H1 (cell line): ENCODE measurements at regions not wholly inside any gene's neighbourhood (a gene's known extent, or its start where the extent isn't known, plus 50 kb on each side); places are given as distances from the start of the nearest gene placed in this dataset.

Source experiments
- CTCF ChIA-PET: fragments of 300-600 bp; sonication (Branson Sonifier 250); formaldehyde crosslinking; loops from one replicate; lab custom pipeline; 2021; ENCODE audit not compliant: partially characterized antibody; lab: Charles Lee
- POLR2A ChIA-PET: fragments of 300-600 bp; sonication (Branson Sonifier 250); formaldehyde crosslinking; loops from one replicate; lab custom pipeline; 2021; ENCODE audit warnings: inconsistent platforms; ENCODE audit not compliant: partially characterized antibody; lab: Charles Lee
- DNase-seq, 2 experiments: peaks; one replicate each; pipeline versions ENCODE4 v3.0.0 to v3.0.0-alpha.2; 2010 to 2022; ENCODE audit warnings: low spot score in 2 of 2, low read depth in 1 of 2, mixed read lengths in 1 of 2
- FAIRE-seq: peaks from 2 replicates; lab custom pipeline; 2011; peaks lifted over from hg19 to GRCh38; lab: Jason Lieb, UNC
- H2AFZ ChIP-seq: 2 replicates; pipeline ENCODE4 v1.8.1; 2012; ENCODE audit warnings: low read length, inconsistent platforms
- H2AK5ac ChIP-seq: 2 replicates; pipeline ENCODE4 v1.6.1; 2013; ENCODE audit warnings: low read depth, low read length
- H2BK120ac ChIP-seq: replicated peaks from 2 replicates; pipeline ENCODE3; 2013; ENCODE audit warnings: low read depth, low read length, inconsistent platforms
- H2BK12ac ChIP-seq: 2 replicates; pipeline ENCODE4 v1.6.1; 2013; ENCODE audit warnings: low read depth, low read length
- H2BK15ac ChIP-seq: 2 replicates; pipeline ENCODE4 v1.6.1; 2013; ENCODE audit warnings: low read length
- H2BK20ac ChIP-seq: 2 replicates; pipeline ENCODE4 v1.6.1; 2013; ENCODE audit warnings: low read length
- H2BK5ac ChIP-seq: 2 replicates; pipeline ENCODE4 v1.6.1; 2013; ENCODE audit warnings: low read depth, low read length
- H3K14ac ChIP-seq: 2 replicates; pipeline ENCODE4 v1.6.1; 2013; ENCODE audit warnings: inconsistent platforms; ENCODE audit not compliant: insufficient read length
- H3K18ac ChIP-seq: 2 replicates; pipeline ENCODE4 v1.6.1; 2013; ENCODE audit warnings: low read length; ENCODE audit errors: extremely low read depth
- H3K23ac ChIP-seq: 2 replicates; pipeline ENCODE4 v1.6.1; 2013; ENCODE audit warnings: inconsistent platforms; ENCODE audit not compliant: insufficient read length
- H3K23me2 ChIP-seq: 2 replicates; pipeline ENCODE4 v1.6.1; 2013; ENCODE audit warnings: low read depth, low read length
- H3K27ac ChIP-seq: 2 replicates; pipeline ENCODE4 v1.6.1; 2011; ENCODE audit warnings: low read depth, low read length, inconsistent platforms
- H3K27me3 ChIP-seq, 4 experiments: replicated peaks in 1 of 4; 1 replicate in 1 of 4; 2 replicates in 3 of 4; pipeline versions ENCODE4 v1.6.1 to v1.8.1; 2011 to 2013; ENCODE audit warnings: low read length in 3 of 4, mild to moderate bottlenecking in 3 of 4, inconsistent platforms in 2 of 4, mixed read lengths in 2 of 4, moderate library complexity in 1 of 4; ENCODE audit not compliant: control insufficient read depth in 3 of 4, insufficient read depth in 3 of 4; ENCODE audit errors: extremely low read depth in 1 of 4
- H3K36me3 ChIP-seq, 4 experiments: 2 replicates each; pipeline versions ENCODE4 v1.6.1 to v1.8.1; 2011 to 2013; ENCODE audit warnings: mild to moderate bottlenecking in 4 of 4, low read length in 3 of 4, moderate library complexity in 2 of 4, control low read depth in 1 of 4, inconsistent platforms in 1 of 4; ENCODE audit not compliant: insufficient read depth in 4 of 4, control insufficient read depth in 2 of 4
- H3K4ac ChIP-seq: replicated peaks from 2 replicates; pipeline ENCODE3; 2013; ENCODE audit warnings: low read length, low read depth, mixed read lengths, inconsistent platforms; ENCODE audit not compliant: insufficient read length
- H3K4me1 ChIP-seq, 4 experiments: replicated peaks in 1 of 4; 1 replicate in 1 of 4; 2 replicates in 3 of 4; pipeline versions ENCODE4 v1.6.1 to v1.8.1; 2011 to 2013; ENCODE audit warnings: low read length in 3 of 4, inconsistent platforms in 2 of 4, mixed read lengths in 1 of 4; ENCODE audit not compliant: insufficient read depth in 4 of 4, control insufficient read depth in 3 of 4
- H3K4me2 ChIP-seq, 2 experiments: 2 replicates each; pipeline versions ENCODE4 v1.6.1 to v1.8.1; 2011 to 2013; ENCODE audit warnings: low read depth in 2 of 2, low read length in 2 of 2, control low read depth in 1 of 2, inconsistent platforms in 1 of 2, mild to moderate bottlenecking in 1 of 2; ENCODE audit not compliant: insufficient read depth in 1 of 2
- H3K4me3 ChIP-seq, 4 experiments: fragments of 200-600, 300-600 bp in 1 of 4; sonication (generic), shearing (Covaris generic), sonication (Bioruptor Twin) in 1 of 4; 2 replicates each; pipeline versions ENCODE4 v1.5.1 to v1.8.1; 2011 to 2016; ENCODE audit warnings: low read length in 4 of 4, low read depth in 3 of 4, control low read depth in 2 of 4, inconsistent platforms in 2 of 4, mild to moderate bottlenecking in 2 of 4, mixed read lengths in 1 of 4, moderate library complexity in 1 of 4; ENCODE audit not compliant: insufficient read depth in 2 of 4; ENCODE audit errors: extremely low read depth in 1 of 4
- H3K56ac ChIP-seq: replicated peaks from 2 replicates; pipeline ENCODE3; 2013; ENCODE audit warnings: low read depth, mild to moderate bottlenecking, mixed read lengths, low read length, inconsistent platforms; ENCODE audit not compliant: insufficient read length
- H3K79me1 ChIP-seq: 2 replicates; pipeline ENCODE4 v1.6.1; 2013; ENCODE audit warnings: low read depth, low read length, control low read depth
- H3K79me2 ChIP-seq, 2 experiments: 2 replicates each; pipeline versions ENCODE4 v1.6.1 to v1.8.1; 2012 to 2013; ENCODE audit warnings: low read length in 2 of 2, mild to moderate bottlenecking in 2 of 2, inconsistent platforms in 1 of 2; ENCODE audit not compliant: insufficient read depth in 2 of 2, control insufficient read depth in 1 of 2
- H3K9ac ChIP-seq, 4 experiments: replicated peaks in 1 of 4; 1 replicate in 1 of 4; 2 replicates in 3 of 4; pipeline versions ENCODE4 v1.6.1 to v1.8.1; 2011 to 2013; ENCODE audit warnings: low read depth in 3 of 4, low read length in 3 of 4, control low read depth in 2 of 4, mild to moderate bottlenecking in 2 of 4, moderate library complexity in 2 of 4, inconsistent platforms in 1 of 4; ENCODE audit errors: extremely low read depth in 1 of 4
- H3K9me3 ChIP-seq, 2 experiments: 2 replicates each; pipeline versions ENCODE4 v1.6.1 to v1.8.1; 2012 to 2013; ENCODE audit warnings: mild to moderate bottlenecking in 2 of 2, moderate library complexity in 2 of 2, control low read depth in 1 of 2, inconsistent platforms in 1 of 2, low read depth in 1 of 2, low read length in 1 of 2, mixed read lengths in 1 of 2; ENCODE audit not compliant: insufficient read depth in 2 of 2
- H4K20me1 ChIP-seq, 2 experiments: replicated peaks in 1 of 2; 2 replicates each; pipeline versions ENCODE3 to v1.8.1; 2011 to 2013; ENCODE audit warnings: inconsistent platforms in 2 of 2, low read length in 2 of 2, mild to moderate bottlenecking in 1 of 2; ENCODE audit not compliant: insufficient read depth in 2 of 2, control insufficient read depth in 1 of 2
- H4K5ac ChIP-seq: 2 replicates; pipeline ENCODE4 v1.6.1; 2013; ENCODE audit warnings: low read length, low read depth, mixed read lengths, inconsistent platforms; ENCODE audit not compliant: insufficient read length
- H4K8ac ChIP-seq: 2 replicates; pipeline ENCODE4 v1.8.0; 2013; ENCODE audit warnings: mild to moderate bottlenecking, moderate library complexity, low read length, inconsistent platforms; ENCODE audit not compliant: insufficient read depth; ENCODE audit errors: extremely low read depth
- H4K91ac ChIP-seq: replicated peaks from 2 replicates; pipeline ENCODE3; 2013; ENCODE audit warnings: low read length, mixed read lengths, inconsistent platforms; ENCODE audit not compliant: insufficient read length
- TF ChIP-seq, protein P1 (sequence below): IDR thresholded peaks from 2 replicates; pipeline ENCODE4 v1.6.1; 2011; ENCODE audit warnings: low read length, improper control_type of control experiment

DNA sequence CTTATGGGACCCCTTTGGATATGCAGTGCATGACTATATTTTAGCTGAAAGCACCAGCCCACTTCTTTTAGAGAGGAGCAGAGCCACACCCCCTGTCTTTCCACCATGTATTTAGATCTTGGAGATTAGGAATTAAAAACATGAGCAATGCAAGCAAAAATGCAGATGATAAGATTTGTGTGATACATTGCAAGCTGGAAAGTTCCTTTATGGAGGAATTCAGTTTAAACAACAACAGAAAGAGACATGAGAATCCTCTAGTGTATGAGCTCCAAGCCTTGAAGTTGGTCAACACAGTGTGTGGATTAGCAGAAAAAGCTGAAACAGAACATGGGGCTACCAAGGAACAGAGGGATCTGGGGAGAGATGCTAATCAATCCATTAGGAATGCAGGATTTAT, 529.8 kb upstream of the NBEA start:
- H2BK5ac ChIP-seq: no peak overlapping the region
- TF ChIP-seq, protein P1, sequence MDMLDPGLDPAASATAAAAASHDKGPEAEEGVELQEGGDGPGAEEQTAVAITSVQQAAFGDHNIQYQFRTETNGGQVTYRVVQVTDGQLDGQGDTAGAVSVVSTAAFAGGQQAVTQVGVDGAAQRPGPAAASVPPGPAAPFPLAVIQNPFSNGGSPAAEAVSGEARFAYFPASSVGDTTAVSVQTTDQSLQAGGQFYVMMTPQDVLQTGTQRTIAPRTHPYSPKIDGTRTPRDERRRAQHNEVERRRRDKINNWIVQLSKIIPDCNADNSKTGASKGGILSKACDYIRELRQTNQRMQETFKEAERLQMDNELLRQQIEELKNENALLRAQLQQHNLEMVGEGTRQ: no peak
- TF ChIP-seq, all 59 proteins: peak for 0
- POLR2A ChIA-PET: no interaction called here
- H2BK20ac ChIP-seq: no peak overlapping the region
- CTCF ChIA-PET: interaction anchor here (1.1 kb wide), 1 partner anchor 9 kb away, joined by 4 read pairs; no protein-coding TSS in a partner anchor
- H2BK12ac ChIP-seq: no peak overlapping the region
- no peak overlapping the region for H3K4me3 ChIP-seq
- H4K5ac ChIP-seq: no peak overlapping the region
- H3K9ac ChIP-seq: no peak overlapping the region
- no peak overlapping the region for H2BK120ac ChIP-seq
- no peak overlapping the region for H3K14ac ChIP-seq
- H3K36me3 ChIP-seq: no peaks in the 10 kb centered on the region
- no peak overlapping the region for H3K27ac ChIP-seq
- no peak overlapping the region for H3K56ac ChIP-seq
- H4K91ac ChIP-seq: no peak overlapping the region
- H2AFZ ChIP-seq: no peak overlapping the region
- no peak overlapping the region for H4K8ac ChIP-seq
- H2AK5ac ChIP-seq: no peak overlapping the region
- no peak for DNase-seq
- no peak overlapping the region for H3K18ac ChIP-seq
- H3K4me2 ChIP-seq: no peak overlapping the region
- no peaks in the 10 kb centered on the region for H3K9me3 ChIP-seq
- no peaks in the 10 kb centered on the region for H3K27me3 ChIP-seq
- no peak overlapping the region for H3K4ac ChIP-seq
- H3K79me2 ChIP-seq: no peaks in the 10 kb centered on the region
- H2BK15ac ChIP-seq: no peak overlapping the region
- no peaks in the 10 kb centered on the region for H4K20me1 ChIP-seq
- FAIRE-seq: no peak
- no peaks in the 10 kb centered on the region for H3K79me1 ChIP-seq
- H3K4me1 ChIP-seq: no peaks in the 10 kb centered on the region
- no peaks in the 10 kb centered on the region; the same call in 1 of the 2 replicates for H3K23me2 ChIP-seq
- no peak overlapping the region for H3K23ac ChIP-seq
